T1000 (cell line): ENCODE measurements at regions not wholly inside any gene's neighbourhood (a gene's known extent, or its start where the extent isn't known, plus 50 kb on each side); places are given as distances from the start of the nearest gene placed in this dataset.
A peak's percentile ranks its signal among the peaks of the same experiment; 100 is the strongest.

ENCODE experiments used
- DNase-seq: peaks from one replicate; lab custom pipeline; 2025; ENCODE audit warnings: mixed read lengths; lab: John Stamatoyannopoulos, UW

DNA sequence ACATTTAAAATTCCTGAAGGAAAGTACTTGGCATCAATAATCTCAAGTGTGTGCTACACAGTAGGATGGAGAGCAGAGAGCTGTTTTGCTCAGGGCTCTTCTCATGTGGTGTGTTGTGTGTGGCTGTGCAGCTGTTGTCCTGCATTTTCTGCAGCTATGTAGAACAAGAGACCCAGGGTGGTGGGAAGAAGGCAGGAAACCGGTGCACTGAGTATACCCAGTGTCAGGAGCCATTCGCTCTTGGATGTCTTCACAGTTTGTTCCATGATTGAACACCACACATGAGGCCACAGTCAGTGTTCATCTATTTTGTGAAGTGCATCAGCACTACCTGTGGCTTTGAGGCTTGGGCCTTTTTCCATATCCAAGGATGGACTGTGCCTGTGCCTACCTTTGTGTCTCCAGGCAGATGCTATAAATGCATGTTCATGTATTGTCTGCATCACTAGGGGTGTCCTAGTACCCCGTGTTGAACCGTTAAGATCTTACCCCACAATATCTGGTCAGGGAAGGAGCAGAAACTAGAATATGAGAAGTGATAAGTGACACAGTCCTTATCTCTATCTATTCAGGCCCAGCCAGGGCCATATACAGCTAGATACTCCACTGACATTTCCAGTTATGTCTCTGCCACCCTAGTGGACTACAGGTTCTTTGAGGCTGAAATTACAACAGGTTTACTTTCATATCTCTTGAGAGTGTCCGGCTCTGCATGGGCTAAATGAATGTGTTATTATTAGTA is 194.3 kb downstream of the NR2F2 start:
- DNase-seq, result no peak

DNA sequence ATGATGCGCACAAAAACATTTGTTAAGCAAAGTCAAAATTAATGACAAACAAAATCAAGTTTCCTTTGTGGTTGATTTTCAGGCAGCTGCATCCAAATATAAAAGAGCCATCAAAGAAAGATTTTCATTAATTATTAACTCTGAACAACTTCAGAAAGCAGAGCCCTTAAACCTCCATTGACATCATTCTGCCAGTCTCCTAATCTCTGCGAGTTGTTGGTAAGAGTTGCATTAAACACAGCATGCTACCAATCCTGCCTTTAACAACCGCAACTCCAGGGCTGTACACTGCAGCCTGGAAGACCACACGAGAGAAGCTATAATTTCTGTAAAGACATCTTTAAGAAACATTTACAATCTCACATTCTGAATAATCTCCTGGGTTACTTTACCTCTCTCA is 204.6 kb downstream of the NR2F2 start:
- DNase-seq, result no peak

DNA sequence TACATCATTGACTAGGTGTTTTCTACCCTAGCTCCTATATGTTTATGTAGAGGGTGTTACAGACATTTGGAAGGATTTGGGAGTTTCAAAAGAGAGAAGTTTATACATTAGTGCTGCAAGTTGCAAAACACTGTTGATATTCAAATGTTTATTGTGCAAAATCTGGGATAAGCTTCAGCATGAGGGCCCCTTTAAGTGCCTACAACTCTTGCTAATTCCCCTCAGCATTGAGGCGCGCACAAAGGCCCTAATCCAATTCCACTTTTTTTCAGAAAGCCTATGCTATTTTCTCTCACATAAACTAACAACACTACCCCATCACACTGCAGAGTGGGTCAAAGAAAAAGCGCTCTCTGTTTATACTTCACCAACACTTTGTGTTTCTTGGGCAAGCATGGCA is 208.0 kb downstream of the NR2F2 start:
- no peak for DNase-seq

DNA sequence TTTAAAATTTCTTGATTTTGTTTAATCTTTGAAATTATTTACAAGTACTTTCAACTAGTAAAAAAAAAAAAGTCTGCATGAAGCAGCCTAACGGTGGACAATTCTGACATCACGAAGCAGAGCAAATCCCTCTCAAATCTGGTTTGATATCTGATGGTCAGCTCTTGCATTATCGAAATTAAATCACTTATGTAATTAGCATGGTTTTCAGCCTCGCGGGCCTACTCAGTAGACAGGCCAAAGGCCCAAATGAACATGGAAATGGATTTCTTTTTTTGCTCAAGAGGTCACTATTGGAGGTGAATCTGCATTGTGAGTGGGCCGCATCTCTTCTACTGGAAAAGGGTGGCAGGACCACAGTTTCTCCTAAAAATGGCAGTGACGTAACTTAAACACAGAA is 209.8 kb downstream of the NR2F2 start:
- no peak for DNase-seq

DNA sequence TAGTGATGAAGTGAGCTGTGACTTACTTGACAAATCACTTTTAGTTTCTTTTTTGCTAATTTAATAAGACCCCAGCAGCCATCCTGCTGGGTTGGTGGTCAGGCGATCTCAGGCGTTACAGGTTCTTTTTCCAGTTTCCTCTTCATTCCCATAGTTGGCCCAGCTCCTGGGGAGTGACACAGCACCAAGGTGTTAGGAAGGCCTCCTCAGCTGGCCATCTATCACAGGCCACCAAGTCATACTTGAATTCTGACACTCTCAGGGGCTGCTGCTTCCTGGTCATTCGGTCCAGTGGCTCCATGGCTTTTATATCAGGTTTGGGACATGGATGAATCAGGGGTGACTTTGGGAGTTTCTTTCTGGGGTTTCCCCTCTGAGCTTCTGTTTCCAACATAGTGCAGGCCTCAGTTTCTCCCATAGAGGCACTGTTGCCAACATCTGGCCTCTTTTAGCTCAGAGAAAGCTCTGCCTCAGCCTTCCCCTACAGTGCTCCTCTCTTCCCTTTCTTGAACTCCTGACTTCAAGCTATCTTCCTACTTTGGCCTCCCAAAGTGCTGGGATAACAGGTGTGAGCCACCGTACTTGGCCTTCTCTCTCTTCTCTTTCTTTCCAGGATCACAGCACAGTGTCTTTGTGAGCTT is 211.8 kb downstream of the NR2F2 start:
- DNase-seq, result no peak

DNA sequence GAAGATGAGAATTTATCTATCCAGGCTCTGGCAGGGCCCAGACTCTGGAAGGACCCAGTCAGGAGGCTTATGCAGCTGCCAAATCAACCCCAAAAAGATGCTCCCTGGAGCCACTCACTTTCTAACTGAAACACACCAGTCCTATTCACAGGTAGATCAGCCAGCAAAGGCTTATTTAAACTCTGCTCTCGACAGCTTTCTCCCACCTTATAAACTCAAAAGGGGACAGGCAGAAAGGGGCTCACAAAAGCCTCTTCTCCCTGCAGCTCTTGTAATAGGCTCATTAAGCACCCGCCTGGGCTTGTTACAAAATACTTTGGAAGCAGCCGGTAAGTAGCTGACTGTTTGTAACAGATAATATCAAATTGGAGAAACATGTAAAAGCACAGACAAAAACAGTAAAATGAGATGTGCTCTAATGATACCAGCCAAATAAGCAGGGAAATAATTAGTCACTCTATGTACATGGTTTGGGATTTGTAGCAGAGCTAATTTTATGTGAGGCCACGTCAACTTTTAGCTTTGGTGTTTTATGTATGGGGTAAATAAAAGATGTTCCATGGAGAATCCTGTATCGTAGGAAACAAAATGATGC is 213.8 kb downstream of the NR2F2 start:
- DNase-seq, result no peak

DNA sequence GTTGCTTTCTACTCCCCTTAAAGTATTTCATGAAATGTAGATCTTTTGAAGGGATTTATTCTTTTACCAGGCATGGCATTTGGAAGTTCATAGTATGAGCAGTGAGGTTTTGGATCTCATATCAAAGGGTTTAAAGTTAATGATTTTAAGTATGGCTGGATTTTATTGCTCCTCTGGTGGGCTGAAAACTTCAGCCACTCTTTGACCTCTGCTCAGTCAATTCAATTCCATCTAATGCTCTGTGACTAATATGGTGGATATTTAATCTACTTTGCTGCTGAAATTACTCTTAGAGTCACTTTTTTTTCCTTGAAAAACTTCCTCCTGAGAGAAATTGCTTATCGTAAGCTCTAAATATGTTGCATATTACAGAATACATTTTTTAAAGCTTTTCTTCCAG is 218.6 kb downstream of the NR2F2 start:
- DNase-seq, result no peak

DNA sequence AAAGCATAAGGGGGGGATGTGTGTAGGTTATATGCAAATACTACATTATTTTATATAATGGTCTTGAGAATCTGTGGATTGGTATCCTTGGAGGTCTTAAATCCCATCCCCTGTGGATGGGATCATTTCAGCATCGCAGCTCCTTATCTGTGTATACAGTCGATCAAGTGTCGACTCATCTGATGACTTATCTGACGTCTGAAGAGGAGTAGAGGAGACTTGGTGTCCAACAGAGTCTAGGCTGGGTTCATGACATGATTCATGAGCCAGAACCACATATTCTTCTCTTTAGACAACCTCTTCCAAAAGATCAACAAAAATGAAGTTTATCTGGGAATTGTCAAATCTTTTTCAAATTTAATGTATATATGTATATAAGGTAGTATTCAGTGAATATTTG is 220.7 kb downstream of the NR2F2 start:
- no peak for DNase-seq

DNA sequence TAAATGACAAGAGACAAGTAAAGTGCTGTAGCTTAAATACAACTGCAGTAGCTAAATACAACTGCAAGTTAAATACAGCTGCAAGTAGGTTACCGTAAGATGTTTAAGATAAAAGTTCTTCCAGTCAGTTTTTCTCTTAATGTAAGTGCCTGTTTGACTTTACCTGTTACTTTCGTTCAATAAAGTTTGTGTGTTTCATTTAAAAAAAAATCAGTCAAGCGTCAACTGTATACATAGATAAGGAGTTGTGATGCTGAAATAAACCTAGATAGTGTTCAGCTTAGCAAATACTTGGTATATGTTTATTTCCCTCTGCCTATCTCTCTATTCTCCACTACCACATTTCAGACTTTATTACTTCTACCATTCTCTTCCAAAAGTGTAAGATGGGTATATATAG is 221.2 kb downstream of the NR2F2 start:
- no peak for DNase-seq

DNA sequence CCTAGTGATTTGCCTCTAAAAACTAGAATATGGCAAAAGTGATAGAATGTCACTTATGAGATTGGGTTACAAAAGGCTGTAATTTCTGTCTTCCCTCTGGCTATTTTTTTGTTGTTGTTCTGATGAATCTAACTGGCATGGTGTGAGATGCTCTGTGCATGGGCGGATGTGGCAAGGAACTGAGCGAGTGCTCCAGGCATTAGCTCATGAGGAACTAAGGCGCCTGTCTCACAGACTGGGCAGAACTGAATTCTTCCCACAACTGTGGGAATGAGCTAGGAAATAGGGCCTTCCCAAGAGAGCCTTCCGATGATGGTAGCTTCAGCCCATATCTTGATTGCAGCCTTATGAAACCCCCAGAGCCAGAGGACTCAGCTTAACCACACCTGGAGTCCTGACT is 222.5 kb downstream of the NR2F2 start:
- DNase-seq, result peak; percentile 36

DNA sequence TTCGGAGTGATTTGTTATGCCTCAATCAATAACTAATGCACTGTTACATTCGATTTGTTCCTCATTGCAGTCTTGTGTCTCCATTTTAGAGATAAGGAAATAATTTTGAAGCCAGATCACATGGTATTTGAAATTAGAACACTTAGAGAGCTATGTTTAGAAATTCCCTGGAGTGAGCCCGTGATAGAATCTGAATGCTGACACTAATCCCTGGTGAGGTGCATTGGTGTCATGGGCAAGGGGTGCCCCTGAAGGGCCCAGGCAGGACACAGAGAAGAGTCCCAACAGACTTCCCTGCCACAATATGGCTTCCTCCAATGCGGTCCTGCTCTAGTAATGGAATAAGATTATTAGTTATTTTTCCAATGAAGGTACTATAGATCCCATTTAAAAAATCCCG is 223.0 kb downstream of the NR2F2 start:
- no peak for DNase-seq

DNA sequence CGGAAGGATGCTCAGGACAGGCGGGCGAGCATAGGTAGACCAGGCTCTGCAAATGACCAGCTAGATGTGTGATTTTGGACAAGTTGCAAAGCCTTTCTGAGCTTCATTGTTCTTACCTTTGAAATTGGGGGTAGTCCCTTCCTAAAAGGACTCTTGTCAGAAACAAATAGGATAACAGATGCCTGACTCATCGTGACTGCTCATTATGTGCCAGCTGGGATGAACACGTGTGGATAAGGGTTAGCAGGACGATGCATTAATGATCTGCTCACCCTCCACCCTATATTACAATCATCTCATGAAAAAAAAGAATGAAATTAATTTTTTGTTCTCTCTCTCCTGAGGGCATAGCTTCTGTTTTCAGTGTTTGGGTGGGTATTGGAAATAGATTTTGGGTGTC is 223.4 kb downstream of the NR2F2 start:
- no peak for DNase-seq

DNA sequence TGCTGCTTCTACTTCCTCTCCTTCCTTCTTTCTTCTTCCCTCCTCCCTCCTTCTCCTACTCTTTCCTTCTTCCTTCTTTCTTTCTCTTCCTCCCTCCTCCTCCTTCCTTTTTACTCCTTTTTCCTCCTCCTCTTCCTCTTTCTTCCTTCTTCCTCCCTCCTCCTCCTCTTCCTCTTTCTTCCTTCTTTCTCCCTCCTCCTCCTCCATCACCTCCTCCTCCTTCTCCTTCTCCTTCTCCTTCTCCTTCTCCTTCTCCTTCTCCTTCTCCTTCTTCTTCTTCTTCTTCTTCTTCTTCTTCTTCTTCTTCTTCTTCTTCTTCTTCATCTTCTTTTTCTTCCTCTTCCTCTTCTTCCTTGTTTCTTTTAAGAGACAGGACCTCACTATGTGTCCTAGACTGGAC is 224.0 kb downstream of the NR2F2 start:
- DNase-seq, result no peak

DNA sequence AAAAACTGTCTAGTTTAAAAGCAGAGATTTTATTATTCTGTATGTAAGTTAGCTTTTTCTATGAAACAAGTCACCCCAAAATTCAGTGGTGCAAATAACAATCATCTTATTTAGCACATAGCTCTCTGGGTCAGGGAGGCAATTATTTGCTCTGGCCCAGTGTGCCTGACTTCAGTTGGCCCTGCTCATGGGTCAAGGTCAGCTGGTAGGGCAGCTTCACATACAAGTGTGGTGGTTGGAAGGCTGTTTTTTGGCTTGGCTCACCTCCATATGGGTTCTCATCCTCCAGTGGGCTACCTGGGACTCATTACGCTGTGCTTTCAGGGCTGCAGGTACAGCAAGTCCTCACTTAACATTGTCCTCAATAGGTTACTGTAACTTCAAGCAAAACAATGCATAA is 228.6 kb downstream of the NR2F2 start:
- no peak for DNase-seq

DNA sequence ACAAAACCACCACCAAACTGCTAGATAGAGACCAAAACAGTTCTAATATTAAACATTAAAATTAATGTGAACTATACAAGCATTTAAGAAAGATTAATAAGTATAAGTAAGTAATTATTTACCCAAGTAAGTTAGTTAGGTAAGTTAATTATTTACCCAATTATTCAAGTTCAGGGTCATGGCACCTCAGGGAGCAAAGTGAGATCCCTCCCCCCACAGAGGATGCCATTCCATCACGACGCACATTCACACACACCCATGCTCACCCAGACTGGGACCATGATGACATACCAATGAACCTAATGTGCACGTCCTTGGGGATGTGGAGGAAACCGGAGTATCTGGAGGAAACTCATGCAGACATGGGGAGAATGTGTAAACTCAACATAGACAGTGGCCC is 229.1 kb downstream of the NR2F2 start:
- DNase-seq, result no peak

DNA sequence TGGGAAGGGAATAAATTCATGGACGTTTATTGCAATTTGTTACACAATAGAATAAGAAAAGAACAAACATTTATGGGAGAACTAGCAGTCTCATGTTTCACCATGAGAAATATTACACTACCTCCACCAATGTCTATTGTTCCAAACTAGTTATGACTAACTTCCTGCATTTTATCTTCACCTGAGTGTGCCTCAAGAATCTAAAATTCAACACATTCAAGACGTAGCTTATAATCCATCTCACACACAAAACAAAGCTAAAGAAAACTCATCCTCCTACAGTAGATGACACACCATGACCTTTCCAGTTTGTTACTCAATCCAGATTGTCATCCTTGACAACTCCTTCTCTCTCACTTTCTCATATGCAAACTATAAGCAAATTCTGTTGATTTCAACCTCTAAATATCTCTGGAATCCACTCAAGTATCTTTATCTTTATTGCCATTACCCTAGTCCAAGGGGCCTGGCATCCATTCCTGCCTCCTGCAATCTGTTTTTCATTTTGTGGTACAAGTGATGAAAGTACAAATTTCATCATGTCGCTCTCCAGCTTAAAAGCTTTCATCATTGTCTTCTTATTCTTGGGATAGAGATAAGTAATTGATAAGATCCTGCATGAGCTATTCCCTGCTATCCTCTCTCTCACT is 229.9 kb downstream of the NR2F2 start:
- DNase-seq, result peak; percentile 30

DNA sequence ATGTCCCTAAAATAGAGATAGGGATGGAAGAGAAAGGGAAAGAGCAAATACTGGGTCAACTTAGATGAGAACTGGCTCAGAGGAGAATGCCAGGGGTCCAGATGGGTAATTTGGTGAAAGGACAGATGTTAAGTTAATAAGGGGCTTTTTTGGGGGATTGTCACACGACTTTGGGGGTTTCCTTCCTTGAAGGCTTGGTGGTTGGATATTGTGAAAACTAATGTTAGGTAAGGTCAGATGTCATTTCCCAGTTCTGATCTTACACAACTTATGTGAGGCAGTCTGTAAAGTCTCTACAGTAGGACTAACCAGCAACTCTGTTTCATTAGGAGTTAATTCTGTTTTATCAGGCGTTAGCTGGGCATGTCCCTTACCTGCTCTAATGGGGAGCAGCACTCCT is 231.1 kb downstream of the NR2F2 start:
- no peak for DNase-seq

DNA sequence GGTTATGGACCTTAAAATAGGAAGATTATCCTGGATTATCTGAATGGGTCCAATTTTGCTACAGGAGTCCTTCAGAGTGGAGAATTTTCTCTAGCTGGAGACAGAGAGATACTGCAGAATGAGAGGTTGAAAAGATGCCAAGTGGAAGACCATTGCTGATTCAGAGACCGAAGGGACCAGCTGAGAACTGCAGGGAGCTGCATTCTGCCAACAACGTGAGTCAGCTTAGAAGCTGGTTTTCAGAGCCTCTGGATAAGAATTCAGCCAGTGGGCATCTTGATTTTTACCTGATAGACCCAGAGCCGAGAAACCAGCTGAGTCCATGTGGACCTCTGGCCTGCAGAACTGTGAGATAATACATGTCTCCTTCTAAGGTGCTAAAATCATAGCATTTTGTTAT is 234.0 kb downstream of the NR2F2 start:
- no peak for DNase-seq

DNA sequence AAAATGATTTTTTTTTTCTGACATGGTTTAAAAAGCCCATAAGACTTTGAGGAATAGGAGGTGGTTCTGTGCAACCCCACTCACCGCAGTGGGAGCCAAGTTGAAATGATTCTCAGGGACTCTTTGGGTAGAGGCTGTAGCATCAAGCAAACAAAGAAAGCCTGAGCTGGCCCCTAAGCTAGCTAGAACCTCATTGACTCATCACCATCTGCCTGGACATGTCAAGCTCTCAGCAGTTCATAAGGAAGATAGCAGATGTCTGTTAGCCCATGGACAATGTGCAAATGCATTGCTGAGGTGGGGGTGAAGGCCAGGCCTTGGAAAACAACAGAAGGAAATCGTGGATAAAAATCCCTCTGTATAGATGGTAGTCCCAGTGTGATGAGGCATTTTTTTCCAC is 234.8 kb downstream of the NR2F2 start:
- no peak for DNase-seq

DNA sequence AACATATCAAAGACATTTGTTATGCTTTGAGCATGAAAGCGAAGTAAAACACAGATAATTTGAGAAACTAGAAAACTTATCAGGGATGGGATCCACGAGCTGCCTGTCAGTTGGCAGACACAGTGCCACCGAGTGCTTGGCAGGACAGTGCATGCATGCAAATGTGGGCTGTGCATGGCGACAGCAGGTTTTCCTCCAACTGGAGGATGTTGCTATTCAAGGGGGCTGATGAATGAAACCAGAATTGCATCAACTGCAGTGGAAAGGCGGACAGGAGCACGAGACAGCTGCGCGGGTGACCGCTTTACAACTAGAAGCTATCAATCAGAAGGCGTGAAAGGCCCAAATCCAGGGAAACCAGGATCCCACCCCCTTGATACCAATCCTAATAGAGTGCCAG is 244.3 kb downstream of the NR2F2 start:
- DNase-seq, result no peak

DNA sequence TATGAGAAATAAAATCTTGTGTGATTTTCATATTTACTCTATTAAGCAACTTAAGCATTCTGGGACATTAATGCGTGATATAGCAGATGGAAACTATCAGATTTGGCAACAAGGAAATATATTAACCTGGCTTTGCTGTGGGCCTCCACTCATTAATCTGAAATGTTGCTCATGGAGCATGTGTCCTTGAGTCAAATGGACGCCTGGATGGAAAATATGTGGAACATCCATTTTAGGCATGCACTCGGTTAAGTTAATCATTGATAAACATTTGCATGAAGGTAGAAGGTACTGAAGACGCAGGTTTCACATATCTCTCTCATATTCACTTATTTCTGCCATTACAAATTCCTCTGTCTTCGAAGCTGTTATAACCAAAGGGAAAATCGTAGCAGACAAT is 246.1 kb downstream of the NR2F2 start:
- DNase-seq, result no peak

DNA sequence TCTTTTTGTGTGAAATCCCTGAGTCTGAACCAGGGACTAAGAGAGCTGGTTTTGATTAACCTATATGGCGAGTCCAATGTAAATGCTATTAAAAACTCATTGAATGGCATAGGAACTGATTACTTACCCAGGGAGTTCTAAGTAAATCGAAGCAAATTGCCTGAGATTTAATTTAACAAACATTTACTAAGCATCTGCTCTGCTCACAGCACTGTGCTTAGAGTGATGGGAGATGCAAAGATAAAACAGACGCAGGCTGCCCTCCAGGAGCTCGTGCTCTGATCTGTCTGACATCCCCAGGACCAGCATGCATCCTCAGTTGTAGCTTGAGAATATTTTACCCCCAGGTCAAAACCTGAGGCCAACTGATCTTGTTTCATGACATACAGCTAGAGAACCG is 247.9 kb downstream of the NR2F2 start:
- no peak for DNase-seq

DNA sequence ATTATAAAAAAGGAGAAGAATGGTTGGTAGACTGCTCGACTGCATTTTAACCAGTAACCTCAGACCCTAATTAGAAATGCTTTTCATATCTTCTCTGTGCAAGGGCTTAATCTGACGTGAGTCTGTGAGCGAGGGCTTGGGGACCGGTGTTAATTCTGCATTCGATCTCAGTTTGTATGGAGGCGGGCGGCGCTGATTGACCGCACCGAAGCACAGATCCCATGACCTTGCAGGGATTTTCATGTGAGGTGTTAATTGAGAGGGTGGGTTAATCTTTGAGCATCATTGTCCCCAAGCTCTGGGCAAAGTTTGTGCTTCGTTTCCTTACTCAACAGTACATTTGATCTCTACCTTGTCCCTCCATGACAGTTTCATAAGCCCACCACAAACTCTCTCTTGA is 250.9 kb downstream of the NR2F2 start:
- no peak for DNase-seq
